ENCODE measurements at regions not wholly inside any gene's neighbourhood (a gene's known extent, or its start where the extent isn't known, plus 50 kb on each side); places are given as distances from the start of the nearest gene placed in this dataset.

GRCh38 chr7:10802011-10802410 is 171.7 kb upstream of the PHF14 start:
- no peak for TF ChIP-seq CTCF (IDR thresholded peaks at IDR 0.05)
- Mint-ChIP-seq H3K4me1 (no peaks in the 10 kb centered on the region), H3K4me3 (no peak overlapping the region), H3K36me3 (ENCODE audit: low read depth) (no peaks in the 10 kb centered on the region), H3K27me3 (ENCODE audit: low read depth, poor library complexity) (no peaks in the 10 kb centered on the region), H3K9me3 (no peaks in the 10 kb centered on the region), H3K27ac (no peak overlapping the region)
- DNase-seq, result no peak

DNA sequence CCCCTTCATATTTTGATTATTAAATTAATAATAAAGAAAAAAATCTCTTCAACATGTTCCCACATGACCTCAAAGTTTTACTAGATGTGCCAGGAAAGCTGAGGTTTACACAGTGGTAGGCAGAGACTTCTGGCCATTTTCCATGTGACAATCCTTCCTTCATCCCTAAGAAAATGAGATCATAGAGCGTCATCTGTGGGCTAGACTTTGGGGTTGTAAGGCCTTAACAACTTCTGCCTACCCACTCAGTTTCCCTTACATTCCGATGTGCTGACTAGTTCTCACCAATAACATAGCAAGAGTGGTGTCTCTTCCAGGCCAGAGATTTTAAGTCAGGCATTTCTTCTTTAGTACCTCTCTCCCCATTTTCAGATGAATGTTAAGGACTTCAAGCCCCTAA is 171.1 kb upstream of the PHF14 start:
- no peaks in the 10 kb centered on the region for H3K36me3 Mint-ChIP-seq (ENCODE audit: low read depth)
- no peak overlapping the region for H3K27ac Mint-ChIP-seq
- no peaks in the 10 kb centered on the region for H3K9me3 Mint-ChIP-seq
- DNase-seq, result no peak
- no peaks in the 10 kb centered on the region for H3K4me1 Mint-ChIP-seq
- no peak for TF ChIP-seq CTCF (IDR thresholded peaks at IDR 0.05)
- no peaks in the 10 kb centered on the region for H3K27me3 Mint-ChIP-seq (ENCODE audit: low read depth, poor library complexity)
- no peak overlapping the region for H3K4me3 Mint-ChIP-seq

DNA sequence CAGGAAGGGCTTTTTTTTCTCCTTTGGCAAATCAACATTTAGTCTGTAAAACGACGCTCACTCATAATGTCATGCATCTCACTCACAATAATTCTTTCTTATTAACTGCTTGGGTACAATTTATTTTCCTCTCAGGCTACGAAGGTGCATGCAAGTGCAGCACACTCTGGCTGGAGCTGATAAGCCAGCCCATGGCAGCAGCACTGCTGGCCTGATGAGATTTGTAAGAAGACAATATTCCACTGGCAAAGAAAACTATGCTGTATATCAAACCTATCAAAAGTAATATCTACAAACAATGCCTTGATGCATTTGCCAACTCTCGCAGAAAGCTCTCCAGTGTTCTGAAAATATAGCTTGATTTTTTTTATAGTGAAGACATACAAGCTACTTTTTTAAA is 170.0 kb upstream of the PHF14 start:
- Mint-ChIP-seq H3K9me3 (peaks cover 3% of the 10 kb centered on the region), H3K36me3 (ENCODE audit: low read depth) (no peaks in the 10 kb centered on the region), H3K4me3 (no peak overlapping the region), H3K4me1 (no peaks in the 10 kb centered on the region), H3K27ac (peak overlapping the region; percentile 9), H3K27me3 (ENCODE audit: low read depth, poor library complexity) (no peaks in the 10 kb centered on the region)
- no peak for DNase-seq
- no peak for TF ChIP-seq CTCF (IDR thresholded peaks at IDR 0.05)

DNA sequence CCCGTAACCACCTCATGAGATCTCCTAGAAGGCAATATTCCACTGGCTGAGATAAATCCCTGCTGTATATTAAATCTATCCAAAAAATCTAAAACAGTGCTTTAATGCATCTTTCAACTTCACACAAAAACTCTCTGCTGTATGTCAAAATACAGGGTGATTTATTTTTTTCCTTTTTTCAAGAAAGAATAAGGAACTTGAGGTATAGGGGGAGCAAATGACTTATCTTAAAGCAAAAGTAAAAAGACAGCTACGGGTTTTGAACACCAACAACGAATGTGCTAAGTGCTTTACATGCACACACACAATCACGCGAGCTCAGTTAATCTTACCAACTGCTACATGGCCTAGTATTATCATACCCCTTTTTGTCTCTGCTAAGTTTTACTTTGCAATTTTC is 168.9 kb upstream of the PHF14 start:
- no peak for TF ChIP-seq CTCF (IDR thresholded peaks at IDR 0.05)
- Mint-ChIP-seq H3K36me3 (ENCODE audit: low read depth) (no peaks in the 10 kb centered on the region), H3K4me3 (no peak overlapping the region), H3K4me1 (no peaks in the 10 kb centered on the region), H3K27ac (no peak overlapping the region), H3K27me3 (ENCODE audit: low read depth, poor library complexity) (peaks cover 4% of the 10 kb centered on the region), H3K9me3 (peaks cover 7% of the 10 kb centered on the region)
- no peak for DNase-seq

DNA sequence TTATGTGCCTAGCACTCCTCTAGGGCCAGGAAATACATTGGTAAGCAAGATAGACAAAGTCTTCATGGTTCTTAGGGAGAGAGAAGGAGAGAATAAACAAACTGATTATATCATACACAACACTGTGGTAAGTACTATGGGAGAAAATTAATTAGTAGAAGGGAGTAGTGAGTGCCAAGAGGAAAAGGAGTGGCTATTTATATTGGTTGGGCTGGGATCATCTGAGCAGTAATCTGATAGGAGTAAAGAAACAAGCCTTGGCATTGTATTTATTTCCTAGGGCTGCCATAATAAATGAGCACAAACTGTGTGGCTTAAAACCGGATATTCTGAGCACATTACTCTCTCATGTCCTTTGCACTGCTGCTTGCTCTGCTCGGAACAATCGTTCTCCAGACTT is 158.1 kb upstream of the PHF14 start:
- no peaks in the 10 kb centered on the region for H3K27me3 Mint-ChIP-seq (ENCODE audit: low read depth, poor library complexity)
- H3K4me3 Mint-ChIP-seq, result no peak overlapping the region
- DNase-seq, result no peak
- peaks cover 21% of the 10 kb centered on the region for H3K9me3 Mint-ChIP-seq
- H3K36me3 Mint-ChIP-seq (ENCODE audit: low read depth), result no peaks in the 10 kb centered on the region
- H3K27ac Mint-ChIP-seq, result no peak overlapping the region
- no peak for TF ChIP-seq CTCF (IDR thresholded peaks at IDR 0.05)
- H3K4me1 Mint-ChIP-seq, result no peaks in the 10 kb centered on the region

- H3K9me3 Mint-ChIP-seq, result no peaks in the 10 kb centered on the region
- no peak overlapping the region for H3K4me3 Mint-ChIP-seq
- no peaks in the 10 kb centered on the region for H3K36me3 Mint-ChIP-seq (ENCODE audit: low read depth)
- H3K4me1 Mint-ChIP-seq, result no peaks in the 10 kb centered on the region
- TF ChIP-seq CTCF (IDR thresholded peaks at IDR 0.05), result no peak
- no peak overlapping the region for H3K27ac Mint-ChIP-seq
- DNase-seq, result no peak
- peaks cover 4% of the 10 kb centered on the region for H3K27me3 Mint-ChIP-seq (ENCODE audit: low read depth, poor library complexity)
Observed at GRCh38 chr7:10821156-10821555, 152.5 kb upstream of the PHF14 start.
